Aorta (tissue), 5 donors: ENCODE measurements at regions not wholly inside any gene's neighbourhood (a gene's known extent, or its start where the extent isn't known, plus 50 kb on each side); places are given as distances from the start of the nearest gene placed in this dataset.

Experiments used
- ATAC-seq: fragments of 200-7000 bp; cut with Tn5 transposase; one replicate; pipeline ENCODE4 v1.9.1; 2022; ENCODE audit warnings: moderate library complexity; ENCODE audit not compliant: low FRiP score
- DNase-seq, 2 donors: peaks; one replicate each; pipeline ENCODE4 v3.0.0-alpha.2; 2020
- H3K27ac ChIP-seq, 2 donors: one replicate each; pipeline ENCODE4 v1.5.1; 2013; ENCODE audit warnings: low read length in 2 of 2, mild to moderate bottlenecking in 2 of 2, moderate library complexity in 2 of 2, control low read depth in 1 of 2, inconsistent platforms in 1 of 2, low read depth in 1 of 2
- H3K27me3 ChIP-seq, 2 donors: one replicate each; pipeline ENCODE4 v1.6.1; 2013; ENCODE audit warnings: control low read depth in 1 of 2, low read length in 1 of 2, mild to moderate bottlenecking in 1 of 2, moderate library complexity in 1 of 2; ENCODE audit not compliant: insufficient read depth in 2 of 2, control insufficient read depth in 1 of 2
- H3K36me3 ChIP-seq, 2 donors: one replicate each; pipeline ENCODE4 v1.6.1; 2013; ENCODE audit warnings: control low read depth in 1 of 2, low read length in 1 of 2, mild to moderate bottlenecking in 1 of 2; ENCODE audit not compliant: insufficient read depth in 2 of 2, control insufficient read depth in 1 of 2
- H3K4me1 ChIP-seq, 2 donors: one replicate each; pipeline ENCODE4 v1.6.1; 2013; ENCODE audit warnings: low read length in 2 of 2, control low read depth in 1 of 2, mild to moderate bottlenecking in 1 of 2, moderate library complexity in 1 of 2; ENCODE audit not compliant: insufficient read depth in 2 of 2, control insufficient read depth in 1 of 2
- H3K4me3 ChIP-seq, 2 donors: one replicate each; pipeline ENCODE4 v1.5.1; 2013; ENCODE audit warnings: low read length in 2 of 2, control low read depth in 1 of 2, mild to moderate bottlenecking in 1 of 2
- H3K9me3 ChIP-seq: one replicate; pipeline ENCODE4 v1.6.1; 2013; ENCODE audit warnings: mild to moderate bottlenecking, low read length; ENCODE audit not compliant: control insufficient read depth
- WGBS, 2 donors: extraction: QIAGEN DNeasy Blood & Tissue Kit; methylation state at CpG; one replicate each; pipeline ENCODE4 v1.1.7; 2013; 5-methylcytosine and 5-hydroxymethylcytosine counted together
- intact Hi-C, 2 donors: fragments of 100-400 bp; cut with DNase I; formaldehyde crosslinking; loops; one replicate each; pipeline versions ENCODE4 v1.14.2 to v1.15.0; 2022
- donor health status: healthy with polysubstance abuse.
- donor health status: Bipolar disorder and iron deficiency.
- donor health status: DM: no; HTN: no; CAD: no.
- donor health status: DM: no; HTN: no; CAD: no.
- donor health status: DM: yes; HTN: yes; CAD: no.

GRCh38 chr6:133637436-133637835, 251.5 kb upstream of the TCF21 start:
- H3K36me3 ChIP-seq: no peaks in the 10 kb centered on the region
- H3K27ac ChIP-seq: no peak overlapping the region
- WGBS, 2 donors: 43 to 64% methylated on average over 2 of the region's 2 CpGs
- intact Hi-C loops: no loop called here
- H3K27me3 ChIP-seq: no peaks in the 10 kb centered on the region
- H3K4me1 ChIP-seq: no peaks in the 10 kb centered on the region
- no peaks in the 10 kb centered on the region for H3K9me3 ChIP-seq
- no peak overlapping the region for H3K4me3 ChIP-seq
- DNase-seq (no peak), ATAC-seq (no peak)

- 33% methylated on average over 6 of the region's 6 CpGs for WGBS, 2 donors
- no peak overlapping the region for H3K4me3 ChIP-seq
- no peaks in the 10 kb centered on the region for H3K9me3 ChIP-seq
- H3K36me3 ChIP-seq: no peaks in the 10 kb centered on the region
- intact Hi-C loops: no loop called here
- peak; percentile 60 for ATAC-seq
- no peaks in the 10 kb centered on the region for H3K4me1 ChIP-seq
- peak in 1 of 2 donors; percentile 49 for DNase-seq
- no peak overlapping the region for H3K27ac ChIP-seq
- no peaks in the 10 kb centered on the region for H3K27me3 ChIP-seq
These were observed 251.0 kb upstream of the TCF21 start for GRCh38 chr6:133637874-133638273.

- no peak for ATAC-seq
- no peak overlapping the region for H3K27ac ChIP-seq
- no peak overlapping the region for H3K4me3 ChIP-seq
- H3K36me3 ChIP-seq: no peaks in the 10 kb centered on the region
- WGBS, 2 donors: 96 to 97% methylated on average over 5 of the region's 5 CpGs
- intact Hi-C loops: no loop called here
- no peaks in the 10 kb centered on the region for H3K27me3 ChIP-seq
- no peaks in the 10 kb centered on the region for H3K9me3 ChIP-seq
- no peaks in the 10 kb centered on the region for H3K4me1 ChIP-seq
- DNase-seq: no peak
These were observed 247.8 kb upstream of the TCF21 start for GRCh38 chr6:133641104-133641503.

- Histone ChIP-seq H3K4me1 (no peaks in the 10 kb centered on the region), H3K27ac (no peak overlapping the region), H3K9me3 (no peaks in the 10 kb centered on the region), H3K4me3 (no peak overlapping the region), H3K36me3 (no peaks in the 10 kb centered on the region), H3K27me3 (no peaks in the 10 kb centered on the region)
- ATAC-seq (no peak), DNase-seq (no peak)
- 89 to 93% methylated on average over 4 of the region's 4 CpGs for WGBS, 2 donors
- intact Hi-C loops: no loop called here
These were observed 244.4 kb upstream of the TCF21 start for GRCh38 chr6:133644548-133644891.

GRCh38 chr6:133644892-133645619, 243.9 kb upstream of the TCF21 start:
- H3K9me3 ChIP-seq: no peaks in the 10 kb centered on the region
- intact Hi-C loops: no loop called here
- 40 to 47% methylated on average over 5 of the region's 5 CpGs for WGBS, 2 donors
- no peak overlapping the region for H3K4me3 ChIP-seq
- H3K36me3 ChIP-seq: no peaks in the 10 kb centered on the region
- no peaks in the 10 kb centered on the region for H3K27me3 ChIP-seq
- DNase-seq: no peak
- H3K27ac ChIP-seq: no peak overlapping the region
- ATAC-seq: no peak
- H3K4me1 ChIP-seq: no peaks in the 10 kb centered on the region

- 45 to 48% methylated on average over 4 of the region's 4 CpGs for WGBS, 2 donors
- no peak overlapping the region for H3K27ac ChIP-seq
- ATAC-seq: no peak
These were observed 242.8 kb upstream of the TCF21 start for GRCh38 chr6:133645966-133646740.

GRCh38 chr6:133648581-133648980, 240.3 kb upstream of the TCF21 start:
- Histone ChIP-seq H3K27me3 (no peaks in the 10 kb centered on the region), H3K36me3 (no peaks in the 10 kb centered on the region), H3K9me3 (no peaks in the 10 kb centered on the region), H3K4me1 (no peaks in the 10 kb centered on the region), H3K4me3 (no peak overlapping the region), H3K27ac (no peak overlapping the region)
- intact Hi-C loops: no loop called here
- DNase-seq (no peak), ATAC-seq (no peak)
- 68 to 96% methylated on average over 2 of the region's 2 CpGs for WGBS, 2 donors

More at GRCh38 chr6:133645966-133646740, 242.8 kb upstream of the TCF21 start:
- Histone ChIP-seq H3K4me3 (no peak overlapping the region), H3K4me1 (no peaks in the 10 kb centered on the region), H3K36me3 (no peaks in the 10 kb centered on the region), H3K9me3 (no peaks in the 10 kb centered on the region), H3K27me3 (no peaks in the 10 kb centered on the region)
- intact Hi-C loops: no loop called here
- no peak for DNase-seq

- no peaks in the 10 kb centered on the region for H3K4me1 ChIP-seq
- H3K27me3 ChIP-seq: no peaks in the 10 kb centered on the region
- H3K36me3 ChIP-seq: no peaks in the 10 kb centered on the region
- intact Hi-C loops: no loop called here
- ATAC-seq: no peak
- no peak overlapping the region for H3K4me3 ChIP-seq
- 83 to 87% methylated on average over 1 of the region's 1 CpG for WGBS, 2 donors
- H3K27ac ChIP-seq: no peak overlapping the region
- H3K9me3 ChIP-seq: no peaks in the 10 kb centered on the region
- DNase-seq: no peak
These were observed 217.5 kb upstream of the TCF21 start for GRCh38 chr6:133671376-133671775.

GRCh38 chr6:133673056-133673455, 215.9 kb upstream of the TCF21 start:
- no peak for ATAC-seq
- no peaks in the 10 kb centered on the region for H3K36me3 ChIP-seq
- H3K27me3 ChIP-seq: no peaks in the 10 kb centered on the region
- intact Hi-C loops: no loop called here
- H3K4me1 ChIP-seq: no peaks in the 10 kb centered on the region
- no peak overlapping the region for H3K4me3 ChIP-seq
- DNase-seq: no peak
- WGBS, 2 donors: 96% methylated on average over 3 of the region's 3 CpGs
- no peak overlapping the region for H3K27ac ChIP-seq
- H3K9me3 ChIP-seq: no peaks in the 10 kb centered on the region
